HAP-1 (cell line): ENCODE measurements at regions not wholly inside any gene's neighbourhood (a gene's known extent, or its start where the extent isn't known, plus 50 kb on each side); places are given as distances from the start of the nearest gene placed in this dataset.
"Not testable (repeated sequence)": the region's sequence is repeated elsewhere in the genome, so short reads cannot be mapped to it uniquely, and the experiment has no call there.

Experiments
- DNase-seq, 2 experiments: peaks; one replicate each; pipeline ENCODE4 v3.0.0-alpha.2; 2016 to 2020; ENCODE audit warnings: low spot score in 2 of 2
- H3K27me3 ChIP-seq: fragments of 250-450 bp; sonication (Bioruptor Pico); 2 replicates; pipeline ENCODE4 v1.5.1; 2020; ENCODE audit warnings: low read depth, mild to moderate bottlenecking, moderate library complexity
- H3K36me3 ChIP-seq: fragments of 250-450 bp; sonication (Bioruptor Pico); replicated peaks from 2 replicates; pipeline ENCODE4 v1.5.1; 2020; ENCODE audit warnings: mild to moderate bottlenecking
- H3K4me1 ChIP-seq: fragments of 250-450 bp; sonication (Bioruptor Pico); 2 replicates; pipeline ENCODE4 v1.5.1; 2020; ENCODE audit warnings: mild to moderate bottlenecking
- H3K4me3 ChIP-seq: fragments of 250-450 bp; sonication (Bioruptor Pico); 2 replicates; pipeline ENCODE4 v1.5.1; 2020; ENCODE audit warnings: mild to moderate bottlenecking, moderate library complexity
- H3K9me3 ChIP-seq: fragments of 250-450 bp; sonication (Bioruptor Pico); 2 replicates; pipeline ENCODE4 v1.5.1; 2020; ENCODE audit warnings: mild to moderate bottlenecking, moderate library complexity
- in situ Hi-C: fragments of 300-500 bp; cut with MboI; formaldehyde crosslinking; loops from 3 replicates; pipeline ENCODE4 v1.14.3; 2020; ENCODE audit warnings: low sequenced_read_pairs, inconsistent platforms, mixed read lengths

DNA sequence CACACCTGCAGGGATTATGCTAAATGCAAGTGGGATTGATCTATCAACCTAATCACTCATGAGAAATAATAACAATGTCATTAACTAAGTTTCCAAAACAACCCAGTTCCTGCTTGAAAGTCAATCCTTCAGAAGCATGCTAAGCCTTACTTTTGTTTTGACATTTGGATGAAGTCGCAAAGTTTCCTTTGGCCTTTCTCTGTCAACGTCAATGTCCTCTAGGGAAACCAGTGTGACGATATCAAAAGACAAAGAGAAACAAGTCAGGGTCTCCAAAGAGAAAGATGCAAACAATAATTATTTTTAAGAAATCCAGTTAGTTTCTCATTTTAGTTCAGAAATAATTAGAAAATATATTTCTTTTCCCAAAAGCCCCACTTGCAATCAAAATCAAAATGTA lies 86.7 kb upstream of the SRD5A3 start:
- no peak for DNase-seq
- H3K27me3 ChIP-seq = no peaks in the 10 kb centered on the region
- no peak overlapping the region for H3K4me3 ChIP-seq
- in situ Hi-C loops = no loop called here
- no peaks in the 10 kb centered on the region for H3K36me3 ChIP-seq
- no peaks in the 10 kb centered on the region for H3K4me1 ChIP-seq
- H3K9me3 ChIP-seq = no peaks in the 10 kb centered on the region; the same call in 1 of the 2 replicates

DNA sequence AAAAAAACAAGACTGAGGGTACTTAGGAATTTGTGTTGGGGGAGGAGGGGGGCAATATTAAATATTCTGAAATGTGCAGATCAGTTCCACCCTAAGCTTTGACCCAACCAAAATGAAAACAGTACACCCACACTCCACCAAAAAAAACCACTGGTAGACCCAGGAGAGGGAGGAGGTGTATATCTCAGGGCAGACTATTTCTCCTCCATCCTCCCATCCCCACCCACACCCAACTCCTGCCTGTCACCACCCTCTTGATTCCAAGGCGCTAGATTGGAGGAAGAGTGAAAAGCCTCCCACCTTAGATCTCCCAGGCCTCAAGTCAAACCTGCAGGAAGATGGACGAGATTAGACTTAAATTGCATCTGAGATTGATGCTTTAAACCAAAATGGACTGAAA lies 76.6 kb upstream of the SRD5A3 start:
- no peaks in the 10 kb centered on the region for H3K4me1 ChIP-seq
- no peaks in the 10 kb centered on the region for H3K36me3 ChIP-seq
- peaks cover 5% of the 10 kb centered on the region for H3K27me3 ChIP-seq
- DNase-seq = no peak
- no peak overlapping the region for H3K4me3 ChIP-seq
- in situ Hi-C loops = no loop called here
- H3K9me3 ChIP-seq = no peaks in the 10 kb centered on the region

DNA sequence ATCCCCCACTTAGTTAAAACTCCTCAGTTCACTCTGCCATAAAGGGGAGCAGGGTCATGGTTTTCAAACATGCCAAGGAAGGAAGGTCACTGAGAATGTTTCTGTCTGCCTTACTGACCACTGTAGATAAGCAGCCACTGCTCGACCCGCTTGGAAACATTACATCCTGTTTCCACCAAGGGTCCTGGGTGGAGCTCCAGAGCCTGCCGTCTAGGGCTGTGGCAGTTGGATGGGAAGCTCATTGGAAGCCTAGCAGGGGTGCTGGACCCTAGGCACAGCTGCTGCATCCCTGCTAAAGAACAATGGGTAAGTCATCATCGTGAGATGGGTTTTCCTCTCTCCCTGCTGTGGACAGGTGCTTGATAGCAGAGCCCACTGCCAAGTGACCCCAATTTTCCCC lies 76.0 kb upstream of the SRD5A3 start:
- no peaks in the 10 kb centered on the region for H3K9me3 ChIP-seq
- H3K27me3 ChIP-seq = peaks cover 5% of the 10 kb centered on the region
- DNase-seq = no peak
- no peaks in the 10 kb centered on the region for H3K4me1 ChIP-seq
- in situ Hi-C loops = no loop called here
- no peaks in the 10 kb centered on the region for H3K36me3 ChIP-seq
- H3K4me3 ChIP-seq = no peak overlapping the region

DNA sequence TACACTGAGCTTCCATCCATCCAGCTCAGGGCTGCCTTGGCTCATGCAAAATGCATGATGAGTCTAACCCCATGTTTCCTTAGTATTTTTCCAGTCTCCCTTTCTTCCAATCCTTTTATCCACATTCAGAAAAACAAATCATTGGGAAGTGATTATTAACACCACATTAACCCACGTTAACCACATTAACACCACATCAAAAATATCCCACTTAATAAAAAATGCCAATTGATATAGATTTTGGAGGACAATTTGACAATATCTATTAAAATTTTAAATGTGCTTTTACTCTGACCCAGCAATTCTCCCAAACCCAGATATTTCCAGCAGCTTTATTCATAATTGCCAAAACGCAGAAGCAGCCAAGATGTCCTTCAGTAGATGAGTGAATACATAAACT lies 75.6 kb upstream of the SRD5A3 start:
- H3K4me1 ChIP-seq = no peaks in the 10 kb centered on the region
- no peaks in the 10 kb centered on the region for H3K9me3 ChIP-seq
- DNase-seq = no peak
- H3K27me3 ChIP-seq = peaks cover 5% of the 10 kb centered on the region
- no peak overlapping the region for H3K4me3 ChIP-seq
- in situ Hi-C loops = no loop called here
- H3K36me3 ChIP-seq = no peaks in the 10 kb centered on the region

DNA sequence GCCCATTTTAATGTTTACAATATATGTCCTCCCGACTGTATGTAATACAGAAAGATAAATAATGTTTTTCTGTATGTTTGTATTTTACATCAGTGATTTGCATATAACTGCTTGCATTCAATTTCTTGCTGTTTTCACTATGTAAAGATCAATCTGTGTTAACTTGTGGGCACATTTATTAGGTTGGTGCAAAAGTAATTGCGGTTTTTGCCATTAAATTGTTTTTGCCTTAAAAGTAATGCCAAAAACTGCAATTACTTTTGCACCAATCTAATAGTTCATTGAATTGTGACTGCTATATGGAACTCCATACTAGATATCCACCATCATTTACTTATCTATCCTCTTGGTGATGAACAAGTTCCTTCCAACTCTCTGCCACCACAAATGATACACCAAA lies 73.9 kb upstream of the SRD5A3 start:
- H3K4me3 ChIP-seq = no peak overlapping the region
- H3K4me1 ChIP-seq = no peaks in the 10 kb centered on the region
- no peak for DNase-seq
- no peaks in the 10 kb centered on the region for H3K9me3 ChIP-seq
- peaks cover 5% of the 10 kb centered on the region for H3K27me3 ChIP-seq
- no peaks in the 10 kb centered on the region for H3K36me3 ChIP-seq
- in situ Hi-C loops = no loop called here

DNA sequence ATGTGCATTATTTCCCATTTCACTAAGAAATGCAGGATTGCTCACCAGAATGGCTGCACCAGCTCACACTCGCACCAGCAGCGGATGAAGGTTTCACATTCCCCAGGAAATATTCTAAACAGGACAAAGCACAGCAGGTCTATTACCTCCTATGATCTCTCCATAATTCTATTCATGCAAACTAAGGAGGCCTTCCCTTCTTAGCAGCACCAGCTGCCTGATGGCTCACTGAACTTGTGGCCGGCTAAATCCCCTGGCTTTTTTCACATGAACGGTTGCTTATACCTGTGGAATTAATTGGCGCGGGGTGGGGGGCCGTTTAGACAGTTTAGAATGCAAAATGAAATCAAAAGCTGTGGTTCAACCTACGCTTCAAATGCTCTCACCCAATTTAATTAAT lies 73.5 kb upstream of the SRD5A3 start:
- Histone ChIP-seq H3K4me3 (no peak overlapping the region), H3K4me1 (no peaks in the 10 kb centered on the region), H3K27me3 (peaks cover 5% of the 10 kb centered on the region), H3K36me3 (no peaks in the 10 kb centered on the region), H3K9me3 (no peaks in the 10 kb centered on the region)
- in situ Hi-C loops = no loop called here
- no peak for DNase-seq

DNA sequence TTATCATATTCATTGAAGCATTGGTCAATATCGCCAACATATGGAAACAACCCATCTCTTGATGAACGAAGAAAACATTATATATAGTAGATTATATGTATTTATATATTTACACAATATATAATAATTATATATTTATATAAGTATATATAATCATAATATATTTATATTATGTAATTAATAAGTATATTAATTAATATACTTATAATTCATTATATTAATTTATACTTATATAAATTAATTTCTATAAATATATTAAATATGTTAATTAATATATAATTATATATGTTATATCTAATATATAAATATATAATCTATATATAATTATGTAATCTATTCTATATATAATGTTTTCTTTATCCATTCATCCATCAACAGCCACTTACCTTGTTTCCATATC lies 69.0 kb upstream of the SRD5A3 start:
- DNase-seq = no peak
- Histone ChIP-seq H3K36me3 (no peaks in the 10 kb centered on the region), H3K4me1 (no peaks in the 10 kb centered on the region), H3K4me3 (no peak overlapping the region), H3K27me3 (peaks cover 4% of the 10 kb centered on the region), H3K9me3 (no peaks in the 10 kb centered on the region)
- in situ Hi-C loops = no loop called here

DNA sequence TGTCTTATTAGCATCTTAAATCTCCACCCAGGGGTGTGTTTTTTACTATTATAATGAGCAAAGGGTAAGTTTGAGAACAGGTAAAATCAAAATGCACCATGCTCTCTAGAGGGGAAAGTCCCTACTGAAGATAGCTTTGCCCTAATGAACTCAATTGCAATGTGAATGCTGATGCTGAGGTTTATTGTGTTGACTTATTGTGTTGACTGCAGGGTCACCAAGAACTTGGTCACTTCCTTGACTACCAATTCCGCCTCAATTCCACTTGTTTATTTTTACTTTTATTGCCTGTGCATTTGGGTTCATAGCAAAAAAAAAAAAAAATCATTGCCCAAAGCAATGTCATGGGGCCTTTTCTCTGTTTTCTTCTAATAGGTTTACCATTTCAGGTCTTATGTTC lies 67.7 kb upstream of the SRD5A3 start:
- DNase-seq = no peak
- H3K27me3 ChIP-seq = peaks cover 4% of the 10 kb centered on the region
- no peaks in the 10 kb centered on the region for H3K36me3 ChIP-seq
- in situ Hi-C loops = no loop called here
- no peaks in the 10 kb centered on the region for H3K9me3 ChIP-seq
- no peak overlapping the region for H3K4me3 ChIP-seq
- H3K4me1 ChIP-seq = no peaks in the 10 kb centered on the region

DNA sequence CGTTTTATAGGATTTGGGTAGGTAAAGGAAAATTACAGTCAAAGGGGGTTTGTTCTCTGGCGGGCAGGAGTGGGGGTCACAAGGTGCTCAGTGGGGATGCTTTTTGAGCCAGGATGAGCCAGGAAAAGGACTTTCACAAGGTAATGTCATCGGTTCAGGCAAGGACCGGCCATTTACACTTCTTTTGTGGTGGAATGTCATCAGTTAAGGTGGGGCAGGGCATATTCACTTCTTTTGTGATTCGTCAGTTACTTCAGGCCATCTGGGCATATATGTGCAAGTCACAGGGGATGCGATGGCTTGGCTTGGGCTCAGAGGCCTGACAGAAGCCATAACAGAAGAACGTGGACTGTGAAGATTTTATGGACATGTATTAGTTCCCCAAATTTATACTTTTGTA lies 65.6 kb upstream of the SRD5A3 start:
- H3K4me1 ChIP-seq, DNase-seq, H3K9me3 ChIP-seq, H3K36me3 ChIP-seq, in situ Hi-C loops, H3K4me3 ChIP-seq, H3K27me3 ChIP-seq: not testable (repeated sequence)

DNA sequence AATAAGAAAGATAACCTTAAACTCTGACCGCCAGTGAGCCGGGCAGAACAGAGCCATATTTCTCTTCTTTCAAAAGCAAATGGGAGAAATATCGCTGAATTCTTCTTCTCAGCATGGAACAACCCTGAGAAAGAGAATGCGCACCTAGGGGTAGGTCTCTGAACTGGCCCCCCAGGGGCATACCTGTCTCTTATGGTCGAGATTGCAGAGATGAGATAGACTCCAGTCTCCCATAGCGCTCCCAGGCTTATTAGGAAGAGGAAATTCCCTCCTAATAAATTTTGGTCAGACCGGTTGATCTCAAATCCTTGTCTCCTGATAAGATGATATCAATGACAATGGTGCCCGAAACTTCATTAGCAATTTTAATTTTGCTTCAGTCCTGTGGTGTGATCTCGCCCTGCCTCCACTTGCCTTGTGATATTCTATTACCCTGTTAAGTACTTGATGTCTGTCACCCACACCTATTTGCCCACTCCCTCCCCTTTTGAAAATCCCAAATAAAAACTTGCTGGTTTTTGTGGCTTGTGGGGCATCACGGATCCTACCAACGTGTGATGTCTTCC lies 64.8 kb upstream of the SRD5A3 start:
- DNase-seq, H3K27me3 ChIP-seq, H3K4me1 ChIP-seq, H3K36me3 ChIP-seq, in situ Hi-C loops, H3K9me3 ChIP-seq, H3K4me3 ChIP-seq: not testable (repeated sequence)

DNA sequence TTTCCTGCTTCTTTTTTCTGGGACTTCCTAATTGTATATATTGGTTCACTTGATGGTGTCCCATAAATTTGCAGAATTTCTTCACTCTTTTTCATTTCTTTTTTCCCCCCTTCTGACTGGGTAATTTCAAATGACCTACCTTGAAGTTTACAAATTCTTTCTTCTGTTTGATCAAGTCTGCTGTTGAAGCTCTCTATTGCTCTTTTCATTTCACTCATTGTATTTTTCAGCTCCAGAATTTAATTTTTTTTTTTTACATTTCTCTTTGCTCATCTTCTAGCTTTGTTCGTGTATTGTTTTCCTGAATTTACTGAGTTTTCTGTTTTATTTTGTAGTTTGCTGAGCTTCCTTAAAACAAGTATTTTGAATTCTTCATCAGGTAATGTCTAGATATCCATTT lies 61.7 kb upstream of the SRD5A3 start:
- no peaks in the 10 kb centered on the region for H3K9me3 ChIP-seq
- H3K36me3 ChIP-seq = no peaks in the 10 kb centered on the region
- DNase-seq = no peak
- in situ Hi-C loops = no loop called here
- no peaks in the 10 kb centered on the region for H3K4me1 ChIP-seq
- no peak overlapping the region for H3K4me3 ChIP-seq
- no peaks in the 10 kb centered on the region for H3K27me3 ChIP-seq

DNA sequence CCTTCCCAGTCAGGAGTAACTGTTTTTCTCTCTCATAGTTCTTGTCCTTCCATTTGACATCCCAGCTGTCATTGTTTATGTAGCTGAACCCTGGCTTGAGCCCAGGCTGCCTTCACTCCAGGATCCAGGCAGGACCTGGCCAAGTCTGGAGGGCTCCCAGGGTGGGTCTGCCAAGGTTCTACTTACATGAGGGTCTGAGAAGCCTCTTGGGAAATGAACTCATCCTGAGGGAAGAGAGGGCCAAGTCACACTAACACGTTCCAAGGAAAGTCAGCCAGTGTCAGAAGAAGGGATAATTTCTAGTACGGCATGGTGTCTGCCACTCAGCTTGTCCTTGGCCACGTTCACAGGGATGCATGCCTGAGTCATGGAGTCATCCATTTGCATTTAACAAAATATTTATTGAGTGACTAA lies 54.8 kb upstream of the SRD5A3 start:
- no peak for DNase-seq
- H3K36me3 ChIP-seq = no peaks in the 10 kb centered on the region
- no peaks in the 10 kb centered on the region for H3K9me3 ChIP-seq
- no peaks in the 10 kb centered on the region for H3K27me3 ChIP-seq
- H3K4me1 ChIP-seq = no peaks in the 10 kb centered on the region
- no peak overlapping the region for H3K4me3 ChIP-seq
- in situ Hi-C loops = no loop called here

DNA sequence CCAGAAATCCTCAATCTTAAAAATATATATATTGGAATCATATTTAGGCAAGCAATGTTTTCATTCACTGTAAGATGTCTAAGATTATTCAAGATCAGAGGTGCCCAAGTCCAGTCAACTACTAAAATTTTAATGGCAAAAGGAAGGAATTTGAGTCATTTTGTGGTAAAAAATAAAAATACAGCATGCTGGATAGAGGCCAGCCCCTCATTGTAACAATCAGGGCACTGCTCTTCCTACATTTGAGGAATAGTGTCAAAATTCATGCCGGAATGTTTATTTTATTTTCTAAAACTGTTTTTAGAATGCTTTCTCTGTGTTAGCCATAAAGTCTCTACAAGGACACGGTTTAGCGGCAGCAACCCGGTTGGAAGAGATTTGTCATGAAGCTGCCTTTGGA lies 49.9 kb upstream of the SRD5A3 start:
- in situ Hi-C loops = no loop called here
- H3K27me3 ChIP-seq = no peaks in the 10 kb centered on the region
- H3K36me3 ChIP-seq = no peaks in the 10 kb centered on the region
- DNase-seq = no peak
- H3K9me3 ChIP-seq = no peaks in the 10 kb centered on the region
- H3K4me3 ChIP-seq = no peak overlapping the region
- H3K4me1 ChIP-seq = no peaks in the 10 kb centered on the region
